Peyer's patch (tissue), 4 donors: ENCODE measurements at regions not wholly inside any gene's neighbourhood (a gene's known extent, or its start where the extent isn't known, plus 50 kb on each side); places are given as distances from the start of the nearest gene placed in this dataset.

Experiments used
- DNase-seq, 3 donors: peaks; one replicate each; pipeline ENCODE4 v3.0.0-alpha.2; 2017 to 2019
- H3K27ac ChIP-seq, 4 donors: fragments of 200-600 bp; sonication (generic); one replicate each; pipeline ENCODE4 v1.5.1; 2016 to 2019
- H3K27me3 ChIP-seq, 2 donors: fragments of 200-600 bp; sonication (generic); one replicate each; pipeline ENCODE4 v1.5.1; 2019
- H3K36me3 ChIP-seq, 3 donors: fragments of 200-600 bp; sonication (generic); one replicate each; pipeline ENCODE4 v1.5.1; 2016 to 2019
- H3K4me1 ChIP-seq, 4 donors: fragments of 200-600 bp; sonication (generic); one replicate each; pipeline ENCODE4 v1.5.1; 2016 to 2019
- H3K4me3 ChIP-seq, 4 donors: fragments of 200-600 bp; sonication (generic); 1 replicate in 3 of 4; 2 replicates in 1 of 4; pipeline ENCODE4 v1.5.1; 2016 to 2019; ENCODE audit warnings: mild to moderate bottlenecking in 1 of 4
- H3K9me3 ChIP-seq, 4 donors: fragments of 200-600 bp; sonication (generic); one replicate each; pipeline ENCODE4 v1.5.1; 2016 to 2019; ENCODE audit warnings: mild to moderate bottlenecking in 1 of 4
- POLR2A ChIP-seq, 2 donors: fragments of 450-650 bp; IDR thresholded peaks; one replicate each; pipeline ENCODE4 v1.5.1; 2017; ENCODE audit warnings: antibody characterized with exemption in 2 of 2, mild to moderate bottlenecking in 2 of 2, moderate library complexity in 2 of 2
- TF ChIP-seq, protein P1 (sequence below), 6 experiments: fragments of 450-650 bp in 4 of 6; fragments of 200-600 bp in 2 of 6; sonication (generic) in 1 of 6; IDR thresholded peaks; one replicate each; pipeline ENCODE4 v1.5.1; 2017 to 2019; ENCODE audit warnings: antibody characterized with exemption in 6 of 6, mild to moderate bottlenecking in 3 of 6, moderate library complexity in 1 of 6

DNA sequence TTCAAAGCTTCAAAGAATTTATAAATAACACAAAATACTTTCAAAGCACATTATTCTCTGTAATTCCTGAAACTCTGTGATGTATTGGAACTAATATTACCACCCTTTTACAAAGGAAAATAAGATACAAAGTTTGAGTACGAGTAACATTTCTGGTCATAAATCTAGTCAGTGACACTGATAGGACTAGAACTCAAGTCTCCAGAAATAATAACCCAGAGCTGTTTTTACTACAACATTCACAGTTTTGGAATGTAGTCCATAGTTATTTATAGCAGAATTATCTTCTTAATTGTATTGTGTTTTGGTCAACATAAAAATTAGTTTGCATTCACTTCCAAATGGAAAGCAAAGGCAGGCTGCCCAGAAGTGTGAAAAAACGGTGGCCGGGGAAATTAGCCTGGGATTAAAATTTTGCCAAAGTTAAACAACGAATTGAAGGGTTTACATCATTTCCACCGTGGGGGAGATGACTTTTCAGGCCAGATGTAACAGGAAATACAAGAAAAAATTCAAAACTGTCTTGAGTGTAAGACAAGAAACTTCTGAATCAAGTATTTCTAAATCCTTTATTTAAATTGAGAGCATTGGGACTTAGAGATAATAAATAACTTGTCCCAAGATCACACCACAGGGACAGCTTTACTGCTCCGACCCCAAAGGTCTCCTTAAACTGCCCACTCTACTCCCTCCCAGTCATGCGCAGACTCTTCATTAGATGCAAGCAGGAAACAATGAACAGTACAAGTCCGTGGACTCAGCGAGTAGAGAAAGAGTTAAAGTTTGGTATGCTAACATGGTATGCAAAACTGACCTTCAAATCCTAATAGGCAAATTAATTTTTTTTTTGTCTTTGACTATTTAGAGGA lies 74.3 kb upstream of the VGLL4 start:
- H3K36me3 ChIP-seq, result no peaks in the 10 kb centered on the region
- peaks cover 0 to 16% (median 3%) of the 10 kb centered on the region in 4 donors for H3K4me1 ChIP-seq
- H3K27ac ChIP-seq, result peak overlapping the region; percentile 92 to 96 (median 94)
- H3K9me3 ChIP-seq, result no peaks in the 10 kb centered on the region
- TF ChIP-seq, protein P1, sequence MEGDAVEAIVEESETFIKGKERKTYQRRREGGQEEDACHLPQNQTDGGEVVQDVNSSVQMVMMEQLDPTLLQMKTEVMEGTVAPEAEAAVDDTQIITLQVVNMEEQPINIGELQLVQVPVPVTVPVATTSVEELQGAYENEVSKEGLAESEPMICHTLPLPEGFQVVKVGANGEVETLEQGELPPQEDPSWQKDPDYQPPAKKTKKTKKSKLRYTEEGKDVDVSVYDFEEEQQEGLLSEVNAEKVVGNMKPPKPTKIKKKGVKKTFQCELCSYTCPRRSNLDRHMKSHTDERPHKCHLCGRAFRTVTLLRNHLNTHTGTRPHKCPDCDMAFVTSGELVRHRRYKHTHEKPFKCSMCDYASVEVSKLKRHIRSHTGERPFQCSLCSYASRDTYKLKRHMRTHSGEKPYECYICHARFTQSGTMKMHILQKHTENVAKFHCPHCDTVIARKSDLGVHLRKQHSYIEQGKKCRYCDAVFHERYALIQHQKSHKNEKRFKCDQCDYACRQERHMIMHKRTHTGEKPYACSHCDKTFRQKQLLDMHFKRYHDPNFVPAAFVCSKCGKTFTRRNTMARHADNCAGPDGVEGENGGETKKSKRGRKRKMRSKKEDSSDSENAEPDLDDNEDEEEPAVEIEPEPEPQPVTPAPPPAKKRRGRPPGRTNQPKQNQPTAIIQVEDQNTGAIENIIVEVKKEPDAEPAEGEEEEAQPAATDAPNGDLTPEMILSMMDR (IDR thresholded peaks at IDR 0.05), result no peak
- no peak for TF ChIP-seq POLR2A (IDR thresholded peaks at IDR 0.05)
- DNase-seq, result no peak
- H3K4me3 ChIP-seq, result peak overlapping the region; percentile 71 to 92 (median 88)
- no peaks in the 10 kb centered on the region for H3K27me3 ChIP-seq

DNA sequence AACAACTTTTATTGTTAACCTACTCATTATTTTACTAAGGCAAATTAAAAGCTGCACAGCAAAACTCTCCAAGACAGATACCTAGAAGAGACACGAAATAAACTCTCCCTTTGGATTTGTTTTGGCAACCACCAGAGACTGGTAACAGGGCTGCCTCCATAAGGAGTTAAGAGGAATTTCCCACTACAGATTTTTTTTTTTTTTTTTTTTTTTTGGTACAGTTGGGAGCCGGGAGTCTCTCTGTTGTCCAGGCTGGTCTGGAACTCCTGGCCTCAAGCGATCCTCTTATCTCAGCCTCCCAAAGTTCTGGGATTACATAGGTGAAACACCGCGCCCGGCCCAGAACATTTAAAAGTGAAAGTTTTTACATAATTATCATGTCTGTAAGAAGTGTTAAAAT lies 73.6 kb upstream of the VGLL4 start:
- no peak overlapping the region for H3K4me3 ChIP-seq

DNA sequence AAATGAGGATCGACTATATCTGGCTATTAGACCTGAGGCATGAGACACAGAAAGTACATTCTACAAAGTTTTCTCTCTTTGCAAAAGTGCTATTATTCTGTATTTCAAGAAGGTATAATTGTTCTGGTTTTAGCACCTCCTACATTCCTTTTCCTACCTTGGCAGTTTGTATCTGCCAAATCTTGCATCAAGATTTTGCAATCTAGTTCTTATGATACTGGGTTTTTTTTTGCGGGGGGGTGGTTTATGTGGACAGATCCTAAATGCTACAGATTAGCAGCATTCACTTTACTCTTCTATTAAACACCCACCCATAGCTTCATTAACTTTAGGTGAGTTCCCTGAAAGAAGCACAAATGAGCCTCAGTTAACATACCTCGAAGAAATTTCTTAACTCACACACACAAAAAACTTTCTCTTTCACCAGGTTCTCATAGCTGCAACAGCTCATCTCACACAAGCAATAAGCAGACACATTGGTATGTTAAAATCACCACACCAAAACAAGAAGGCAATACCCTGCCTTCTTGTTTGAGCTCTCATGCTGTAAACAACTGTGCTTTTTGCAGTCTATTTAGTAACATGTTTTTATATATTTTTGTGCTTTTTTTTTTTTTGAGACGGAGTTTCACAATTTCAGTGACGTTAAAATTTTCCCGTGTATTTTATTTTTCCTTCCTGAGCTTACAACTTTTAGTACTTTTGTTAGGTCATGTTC lies 73.0 kb upstream of the VGLL4 start:
- Histone ChIP-seq H3K27me3 (no peaks in the 10 kb centered on the region), H3K9me3 (no peaks in the 10 kb centered on the region), H3K4me1 (peaks cover 0 to 16% (median 3%) of the 10 kb centered on the region in 4 donors), H3K4me3 (no peak overlapping the region), H3K36me3 (no peaks in the 10 kb centered on the region), H3K27ac (peak overlapping the region in 1 of 4 donors; percentile 95)
- no peak for DNase-seq
- TF ChIP-seq, protein P1 (IDR thresholded peaks at IDR 0.05), result no peak
- TF ChIP-seq POLR2A (IDR thresholded peaks at IDR 0.05), result no peak

More for the DNA sequence above, 73.6 kb upstream of the VGLL4 start:
- TF ChIP-seq, protein P1 (IDR thresholded peaks at IDR 0.05), result no peak
- no peak for TF ChIP-seq POLR2A (IDR thresholded peaks at IDR 0.05)
- no peak for DNase-seq
- peaks cover 0 to 16% (median 3%) of the 10 kb centered on the region in 4 donors for H3K4me1 ChIP-seq
- H3K27me3 ChIP-seq, result no peaks in the 10 kb centered on the region
- H3K27ac ChIP-seq, result peak overlapping the region in 1 of 4 donors; percentile 95
- no peaks in the 10 kb centered on the region for H3K36me3 ChIP-seq
- H3K9me3 ChIP-seq, result no peaks in the 10 kb centered on the region

DNA sequence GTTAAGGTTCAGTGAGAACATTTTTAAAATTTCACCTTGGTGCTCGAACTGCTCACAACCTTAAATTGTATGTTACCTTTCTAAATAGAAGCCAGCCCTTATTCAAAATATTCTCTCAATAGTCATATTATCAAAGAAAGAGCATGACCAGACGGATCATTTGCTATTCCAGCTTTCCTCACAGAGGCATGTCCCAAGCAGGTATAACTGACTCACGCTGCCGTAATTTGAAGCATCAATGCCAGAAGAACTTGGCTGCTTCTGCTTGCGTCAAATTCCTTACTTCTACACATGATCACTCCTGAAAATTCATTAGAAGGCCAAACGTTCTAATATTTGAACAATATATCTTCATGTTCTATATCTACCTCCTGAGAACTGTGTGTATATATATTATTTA lies 69.5 kb upstream of the VGLL4 start:
- Histone ChIP-seq H3K27ac (no peak overlapping the region), H3K4me1 (peaks cover 0 to 14% (median 0%) of the 10 kb centered on the region in 4 donors), H3K9me3 (peaks cover 0 to 3% (median 0%) of the 10 kb centered on the region in 4 donors), H3K36me3 (no peaks in the 10 kb centered on the region), H3K4me3 (no peak overlapping the region), H3K27me3 (no peaks in the 10 kb centered on the region)
- TF ChIP-seq POLR2A (IDR thresholded peaks at IDR 0.05), result no peak
- TF ChIP-seq, protein P1 (IDR thresholded peaks at IDR 0.05), result no peak
- no peak for DNase-seq

DNA sequence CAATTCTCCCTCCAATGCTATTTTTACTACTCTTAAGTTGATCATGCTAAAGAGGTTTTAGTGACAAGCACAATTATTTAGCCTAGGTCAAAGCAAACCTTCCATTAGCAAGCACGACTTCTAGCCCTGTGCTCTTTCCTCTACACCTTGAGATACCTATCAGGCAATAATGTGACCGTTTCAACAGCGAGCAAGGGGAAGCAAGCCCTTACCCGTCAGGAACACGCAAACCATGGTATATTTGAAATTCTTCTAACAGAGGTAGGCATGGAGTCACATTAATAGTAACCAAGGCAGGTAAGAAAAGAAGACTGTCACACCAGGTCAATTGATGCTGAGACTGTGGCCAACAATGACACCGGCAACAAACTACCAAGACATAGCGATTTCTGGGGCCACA lies 68.9 kb upstream of the VGLL4 start:
- no peak for TF ChIP-seq POLR2A (IDR thresholded peaks at IDR 0.05)
- TF ChIP-seq, protein P1 (IDR thresholded peaks at IDR 0.05), result no peak
- Histone ChIP-seq H3K4me3 (no peak overlapping the region), H3K27me3 (no peaks in the 10 kb centered on the region), H3K9me3 (peaks cover 0 to 3% (median 0%) of the 10 kb centered on the region in 4 donors), H3K36me3 (no peaks in the 10 kb centered on the region), H3K27ac (no peak overlapping the region), H3K4me1 (peaks cover 0 to 9% (median 0%) of the 10 kb centered on the region in 4 donors)
- DNase-seq, result no peak
